GM12878 (cell line): ENCODE measurements at regions not wholly inside any gene's neighbourhood (a gene's known extent, or its start where the extent isn't known, plus 50 kb on each side); places are given as distances from the start of the nearest gene placed in this dataset.

Source experiments
- ASH2L ChIP-seq: fragments of 300-600, 200-600 bp; sonication (generic); IDR thresholded peaks from 2 replicates; pipeline ENCODE4 v1.6.1; 2017; ENCODE audit warnings: low read depth, mild to moderate bottlenecking, borderline replicate concordance
- CBFB ChIP-seq: IDR thresholded peaks from 2 replicates; pipeline ENCODE4 v1.6.1; 2016; ENCODE audit warnings: antibody characterized with exemption, low read depth
- DPF2 ChIP-seq: fragments of 450-650 bp; IDR thresholded peaks from 2 replicates; pipeline ENCODE4 v1.6.1; 2017; ENCODE audit warnings: mild to moderate bottlenecking
- GATAD2B ChIP-seq: fragments of 450-650 bp; conservative IDR thresholded peaks from 2 replicates; pipeline ENCODE4 v1.6.1; 2017; ENCODE audit warnings: low read depth, mild to moderate bottlenecking, moderate library complexity
- IKZF2 ChIP-seq, 2 experiments: fragments of 450-650 bp; IDR thresholded peaks; 2 replicates each; pipeline ENCODE4 v1.6.1; 2017; ENCODE audit warnings: mild to moderate bottlenecking in 2 of 2, moderate library complexity in 2 of 2
- JUNB ChIP-seq: IDR thresholded peaks from 2 replicates; pipeline ENCODE4 v1.6.1; 2016; ENCODE audit warnings: antibody characterized with exemption, mild to moderate bottlenecking
- KLF5 ChIP-seq: fragments of 450-650 bp; IDR thresholded peaks from 2 replicates; pipeline ENCODE4 v1.6.1; 2014; ENCODE audit warnings: mild to moderate bottlenecking; ENCODE audit not compliant: partially characterized antibody
- NFIC ChIP-seq: IDR thresholded peaks from 2 replicates; pipeline ENCODE4 v1.6.1; 2012; ENCODE audit warnings: low read depth, mild to moderate bottlenecking, inconsistent platforms, low read length, moderate library complexity
- PAX8 ChIP-seq: fragments of 450-650 bp; IDR thresholded peaks from 2 replicates; pipeline ENCODE4 v1.6.1; 2017; ENCODE audit warnings: mild to moderate bottlenecking, moderate library complexity
- RUNX3 ChIP-seq: IDR thresholded peaks from 2 replicates; pipeline ENCODE4 v1.6.1; 2012; ENCODE audit warnings: low read length, inconsistent platforms
- SREBF1 ChIP-seq: IDR thresholded peaks from 2 replicates; pipeline ENCODE4 v1.6.1; 2012; ENCODE audit warnings: mild to moderate bottlenecking, low read length
- ZNF622 ChIP-seq: fragments of 450-650 bp; IDR thresholded peaks from 2 replicates; pipeline ENCODE4 v1.6.1; 2017; ENCODE audit warnings: mild to moderate bottlenecking, inconsistent platforms
- TF ChIP-seq, protein P1 (sequence below): IDR thresholded peaks from 2 replicates; pipeline ENCODE4 v1.6.1; 2011; ENCODE audit warnings: low read depth, low read length, improper control_type of control experiment, borderline replicate concordance
- TF ChIP-seq, protein P2 (sequence below): IDR thresholded peaks from 2 replicates; pipeline ENCODE4 v1.6.1; 2012; ENCODE audit warnings: improper control_type of control experiment, low read depth, low read length; ENCODE audit not compliant: insufficient replicate concordance

DNA sequence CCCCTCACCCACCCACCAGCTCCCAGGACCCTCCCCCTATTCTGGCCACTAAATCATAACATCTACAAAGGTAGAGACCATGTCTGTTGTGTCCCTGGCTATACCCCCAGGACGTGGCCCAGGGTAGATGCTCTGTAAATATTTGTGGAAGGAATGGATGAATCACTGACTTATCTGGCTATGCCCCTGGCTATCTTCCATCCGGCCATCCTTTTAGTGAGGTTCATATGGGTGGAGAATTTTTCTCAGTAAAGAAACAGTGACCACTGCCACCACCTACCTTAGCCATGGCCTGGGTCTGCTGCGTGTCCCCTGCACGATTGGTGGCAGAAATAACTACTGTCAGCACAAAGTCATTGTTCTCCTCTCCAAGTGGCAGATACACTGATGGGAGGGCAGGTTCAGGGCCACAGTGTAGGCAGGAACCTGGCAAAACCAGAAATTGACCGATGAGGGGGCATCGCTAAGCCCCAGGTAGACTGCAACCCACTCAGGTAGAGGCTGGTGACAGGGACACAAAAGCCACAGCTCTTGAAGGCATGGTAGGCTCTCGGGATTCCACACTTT is 63.1 kb upstream of the BCO1 start (continued):
- TF ChIP-seq PAX8 (no peak), ASH2L (no peak), SREBF1 (no peak), DPF2 (no peak), ZNF622 (no peak), JUNB (no peak), IKZF2 (IDR thresholded peaks at IDR 0.05) (no peak), GATAD2B (no peak), CBFB (no peak), KLF5 (no peak), RUNX3 (no peak), NFIC (no peak)
- TF ChIP-seq, protein P1, sequence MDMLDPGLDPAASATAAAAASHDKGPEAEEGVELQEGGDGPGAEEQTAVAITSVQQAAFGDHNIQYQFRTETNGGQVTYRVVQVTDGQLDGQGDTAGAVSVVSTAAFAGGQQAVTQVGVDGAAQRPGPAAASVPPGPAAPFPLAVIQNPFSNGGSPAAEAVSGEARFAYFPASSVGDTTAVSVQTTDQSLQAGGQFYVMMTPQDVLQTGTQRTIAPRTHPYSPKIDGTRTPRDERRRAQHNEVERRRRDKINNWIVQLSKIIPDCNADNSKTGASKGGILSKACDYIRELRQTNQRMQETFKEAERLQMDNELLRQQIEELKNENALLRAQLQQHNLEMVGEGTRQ = no peak
- TF ChIP-seq, protein P2, sequence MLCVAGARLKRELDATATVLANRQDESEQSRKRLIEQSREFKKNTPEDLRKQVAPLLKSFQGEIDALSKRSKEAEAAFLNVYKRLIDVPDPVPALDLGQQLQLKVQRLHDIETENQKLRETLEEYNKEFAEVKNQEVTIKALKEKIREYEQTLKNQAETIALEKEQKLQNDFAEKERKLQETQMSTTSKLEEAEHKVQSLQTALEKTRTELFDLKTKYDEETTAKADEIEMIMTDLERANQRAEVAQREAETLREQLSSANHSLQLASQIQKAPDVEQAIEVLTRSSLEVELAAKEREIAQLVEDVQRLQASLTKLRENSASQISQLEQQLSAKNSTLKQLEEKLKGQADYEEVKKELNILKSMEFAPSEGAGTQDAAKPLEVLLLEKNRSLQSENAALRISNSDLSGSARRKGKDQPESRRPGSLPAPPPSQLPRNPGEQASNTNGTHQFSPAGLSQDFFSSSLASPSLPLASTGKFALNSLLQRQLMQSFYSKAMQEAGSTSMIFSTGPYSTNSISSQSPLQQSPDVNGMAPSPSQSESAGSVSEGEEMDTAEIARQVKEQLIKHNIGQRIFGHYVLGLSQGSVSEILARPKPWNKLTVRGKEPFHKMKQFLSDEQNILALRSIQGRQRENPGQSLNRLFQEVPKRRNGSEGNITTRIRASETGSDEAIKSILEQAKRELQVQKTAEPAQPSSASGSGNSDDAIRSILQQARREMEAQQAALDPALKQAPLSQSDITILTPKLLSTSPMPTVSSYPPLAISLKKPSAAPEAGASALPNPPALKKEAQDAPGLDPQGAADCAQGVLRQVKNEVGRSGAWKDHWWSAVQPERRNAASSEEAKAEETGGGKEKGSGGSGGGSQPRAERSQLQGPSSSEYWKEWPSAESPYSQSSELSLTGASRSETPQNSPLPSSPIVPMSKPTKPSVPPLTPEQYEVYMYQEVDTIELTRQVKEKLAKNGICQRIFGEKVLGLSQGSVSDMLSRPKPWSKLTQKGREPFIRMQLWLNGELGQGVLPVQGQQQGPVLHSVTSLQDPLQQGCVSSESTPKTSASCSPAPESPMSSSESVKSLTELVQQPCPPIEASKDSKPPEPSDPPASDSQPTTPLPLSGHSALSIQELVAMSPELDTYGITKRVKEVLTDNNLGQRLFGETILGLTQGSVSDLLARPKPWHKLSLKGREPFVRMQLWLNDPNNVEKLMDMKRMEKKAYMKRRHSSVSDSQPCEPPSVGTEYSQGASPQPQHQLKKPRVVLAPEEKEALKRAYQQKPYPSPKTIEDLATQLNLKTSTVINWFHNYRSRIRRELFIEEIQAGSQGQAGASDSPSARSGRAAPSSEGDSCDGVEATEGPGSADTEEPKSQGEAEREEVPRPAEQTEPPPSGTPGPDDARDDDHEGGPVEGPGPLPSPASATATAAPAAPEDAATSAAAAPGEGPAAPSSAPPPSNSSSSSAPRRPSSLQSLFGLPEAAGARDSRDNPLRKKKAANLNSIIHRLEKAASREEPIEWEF = no peak
